ENCODE measurements at regions not wholly inside any gene's neighbourhood (a gene's known extent, or its start where the extent isn't known, plus 50 kb on each side); places are given as distances from the start of the nearest gene placed in this dataset.

GRCh38 chr2:180145163-180145562 lies 138.1 kb upstream of the CWC22 start:
- Histone ChIP-seq H3K9ac (ENCODE audit: low read length) (no peak overlapping the region), H2BK120ac (ENCODE audit: low read depth, low read length) (no peak overlapping the region), H3K4ac (ENCODE audit: low read depth, low read length) (no peak overlapping the region), H3K56ac (ENCODE audit: low read length) (no peak overlapping the region), H3K4me3 (ENCODE audit: low read length) (no peak overlapping the region), H3K4me1 (ENCODE audit: control insufficient read depth, low read depth, low read length) (no peaks in the 10 kb centered on the region), H3K4me2 (ENCODE audit: low read length) (no peak overlapping the region), H4K5ac (ENCODE audit: low read length) (no peak overlapping the region), H3K79me1 (ENCODE audit: low read length) (no peaks in the 10 kb centered on the region), H3K27me3 (ENCODE audit: insufficient read depth, low read length, poor library complexity) (no peaks in the 10 kb centered on the region), H4K8ac (ENCODE audit: low read depth, low read length) (no peak overlapping the region), H3K27ac (ENCODE audit: low read depth, low read length) (no peak overlapping the region), H3K79me2 (ENCODE audit: control insufficient read depth, insufficient read depth, low read length) (no peaks in the 10 kb centered on the region), H3K36me3 (ENCODE audit: control insufficient read depth, insufficient read depth, low read length) (no peaks in the 10 kb centered on the region), H2AK5ac (ENCODE audit: low read length) (no peak overlapping the region), H2BK5ac (ENCODE audit: low read length) (no peak overlapping the region), H2BK15ac (replicated peaks; ENCODE audit: low read depth) (no peak overlapping the region), H3K23ac (ENCODE audit: low read length) (no peak overlapping the region), H3K18ac (ENCODE audit: low read length) (no peak overlapping the region)
- WGBS (ENCODE audit: extremely low coverage, insufficient coverage, low lambda C conversion rate), result no CpG with 5 or more reads among the region's 5 CpGs
- DNase-seq, result peak; percentile 16

DNA sequence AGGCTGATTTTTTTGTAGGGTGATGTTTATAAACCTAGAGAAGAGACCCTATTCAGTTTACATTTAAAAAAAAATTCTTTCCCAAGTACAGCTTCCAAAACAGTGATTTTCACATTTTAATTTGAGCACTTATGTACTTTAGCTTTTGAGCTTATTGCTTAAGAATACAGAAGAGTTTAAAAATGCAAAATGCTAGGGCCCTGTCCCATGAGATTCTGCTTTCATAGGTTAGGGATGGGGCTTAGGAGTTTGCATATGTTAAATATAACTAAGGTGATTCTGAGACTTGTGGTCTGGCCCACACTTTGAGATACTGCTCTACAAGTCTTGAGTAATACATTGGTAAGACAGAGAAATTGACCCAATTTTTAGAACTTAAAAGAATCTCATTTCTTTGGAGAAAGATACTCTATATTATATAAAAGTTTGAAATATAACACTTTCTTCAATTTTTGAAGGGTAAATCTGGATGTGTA lies 137.3 kb upstream of the CWC22 start:
- Histone ChIP-seq H3K56ac (ENCODE audit: low read length) (no peak overlapping the region), H3K36me3 (ENCODE audit: control insufficient read depth, insufficient read depth, low read length) (no peaks in the 10 kb centered on the region), H2AK5ac (ENCODE audit: low read length) (no peak overlapping the region), H3K4me1 (ENCODE audit: control insufficient read depth, low read depth, low read length) (no peaks in the 10 kb centered on the region), H3K27me3 (ENCODE audit: insufficient read depth, low read length, poor library complexity) (no peaks in the 10 kb centered on the region), H3K4me2 (ENCODE audit: low read length) (no peak overlapping the region), H3K4me3 (ENCODE audit: low read length) (no peak overlapping the region), H3K27ac (ENCODE audit: low read depth, low read length) (no peak overlapping the region), H3K18ac (ENCODE audit: low read length) (no peak overlapping the region), H4K5ac (ENCODE audit: low read length) (no peak overlapping the region), H4K8ac (ENCODE audit: low read depth, low read length) (no peak overlapping the region), H3K4ac (ENCODE audit: low read depth, low read length) (no peak overlapping the region), H3K79me1 (ENCODE audit: low read length) (no peaks in the 10 kb centered on the region), H3K23ac (ENCODE audit: low read length) (no peak overlapping the region), H2BK5ac (ENCODE audit: low read length) (no peak overlapping the region), H3K9ac (ENCODE audit: low read length) (no peak overlapping the region), H2BK15ac (replicated peaks; ENCODE audit: low read depth) (no peak overlapping the region), H3K79me2 (ENCODE audit: control insufficient read depth, insufficient read depth, low read length) (no peaks in the 10 kb centered on the region), H2BK120ac (ENCODE audit: low read depth, low read length) (no peak overlapping the region)
- no peak for DNase-seq

DNA sequence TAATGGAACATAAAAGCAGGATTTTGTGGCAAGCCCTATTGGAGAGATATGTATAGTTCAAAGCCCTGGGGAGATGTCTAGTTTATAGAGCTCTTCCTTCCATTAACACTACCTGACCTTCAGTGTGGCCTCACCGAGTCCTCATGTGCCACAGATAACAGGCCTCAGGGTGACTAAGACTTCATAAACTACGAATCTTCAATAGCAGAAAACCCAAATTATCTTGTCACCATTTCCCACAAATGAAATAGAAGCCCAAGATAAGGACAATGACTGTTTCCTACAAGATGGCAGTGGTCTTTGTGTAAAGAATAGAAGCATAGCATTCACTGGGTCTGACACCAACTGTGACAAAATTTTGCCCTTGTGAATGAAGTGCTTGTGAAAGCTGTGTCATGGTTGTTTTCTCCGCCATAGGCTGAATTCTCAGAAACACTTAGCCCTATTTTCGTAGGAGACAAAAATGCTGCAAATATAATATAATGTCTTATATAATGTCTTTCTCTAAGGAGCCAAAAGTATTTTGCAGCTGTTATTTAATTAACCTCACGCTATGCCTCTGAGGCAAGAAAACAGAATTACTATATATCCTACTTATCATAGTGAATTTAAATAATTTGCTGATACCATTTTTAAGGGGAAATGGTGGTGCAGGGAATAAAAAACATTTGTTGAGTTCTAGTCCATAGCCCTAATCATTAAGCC lies 136.7 kb upstream of the CWC22 start:
- Histone ChIP-seq H2BK120ac (ENCODE audit: low read depth, low read length) (no peak overlapping the region), H3K4me3 (ENCODE audit: low read length) (no peak overlapping the region), H2AK5ac (ENCODE audit: low read length) (no peak overlapping the region), H2BK15ac (replicated peaks; ENCODE audit: low read depth) (no peak overlapping the region), H3K36me3 (ENCODE audit: control insufficient read depth, insufficient read depth, low read length) (no peaks in the 10 kb centered on the region), H3K18ac (ENCODE audit: low read length) (no peak overlapping the region), H4K5ac (ENCODE audit: low read length) (no peak overlapping the region), H3K9ac (ENCODE audit: low read length) (no peak overlapping the region), H3K4ac (ENCODE audit: low read depth, low read length) (no peak overlapping the region), H3K4me1 (ENCODE audit: control insufficient read depth, low read depth, low read length) (no peaks in the 10 kb centered on the region), H3K79me1 (ENCODE audit: low read length) (no peaks in the 10 kb centered on the region), H3K56ac (ENCODE audit: low read length) (no peak overlapping the region), H3K27me3 (ENCODE audit: insufficient read depth, low read length, poor library complexity) (no peaks in the 10 kb centered on the region), H4K8ac (ENCODE audit: low read depth, low read length) (no peak overlapping the region), H3K4me2 (ENCODE audit: low read length) (no peak overlapping the region), H2BK5ac (ENCODE audit: low read length) (no peak overlapping the region), H3K23ac (ENCODE audit: low read length) (no peak overlapping the region), H3K79me2 (ENCODE audit: control insufficient read depth, insufficient read depth, low read length) (no peaks in the 10 kb centered on the region), H3K27ac (ENCODE audit: low read depth, low read length) (no peak overlapping the region)
- peak; percentile 40 for DNase-seq
- WGBS (ENCODE audit: extremely low coverage, insufficient coverage, low lambda C conversion rate), result no CpG with 5 or more reads among the region's 5 CpGs

GRCh38 chr2:180141600-180141999 lies 134.5 kb upstream of the CWC22 start:
- Histone ChIP-seq H2BK5ac (ENCODE audit: low read length) (no peak overlapping the region), H3K4me2 (ENCODE audit: low read length) (no peak overlapping the region), H4K5ac (ENCODE audit: low read length) (no peak overlapping the region), H2BK15ac (replicated peaks; ENCODE audit: low read depth) (no peak overlapping the region), H2AK5ac (ENCODE audit: low read length) (no peak overlapping the region), H2BK120ac (ENCODE audit: low read depth, low read length) (no peak overlapping the region), H3K27me3 (ENCODE audit: insufficient read depth, low read length, poor library complexity) (no peaks in the 10 kb centered on the region), H3K23ac (ENCODE audit: low read length) (no peak overlapping the region), H3K36me3 (ENCODE audit: control insufficient read depth, insufficient read depth, low read length) (no peaks in the 10 kb centered on the region), H3K4me3 (ENCODE audit: low read length) (no peak overlapping the region), H3K56ac (ENCODE audit: low read length) (no peak overlapping the region), H4K8ac (ENCODE audit: low read depth, low read length) (no peak overlapping the region), H3K9ac (ENCODE audit: low read length) (no peak overlapping the region), H3K79me2 (ENCODE audit: control insufficient read depth, insufficient read depth, low read length) (no peaks in the 10 kb centered on the region), H3K27ac (ENCODE audit: low read depth, low read length) (no peak overlapping the region), H3K4ac (ENCODE audit: low read depth, low read length) (no peak overlapping the region), H3K79me1 (ENCODE audit: low read length) (no peaks in the 10 kb centered on the region), H3K4me1 (ENCODE audit: control insufficient read depth, low read depth, low read length) (no peaks in the 10 kb centered on the region), H3K18ac (ENCODE audit: low read length) (no peak overlapping the region)
- WGBS (ENCODE audit: extremely low coverage, insufficient coverage, low lambda C conversion rate), result no CpG with 5 or more reads among the region's 2 CpGs
- DNase-seq, result no peak

- H3K23ac ChIP-seq (ENCODE audit: low read length), result no peak overlapping the region
- no peaks in the 10 kb centered on the region for H3K79me2 ChIP-seq (ENCODE audit: control insufficient read depth, insufficient read depth, low read length)
- no peak overlapping the region for H2BK15ac ChIP-seq (replicated peaks; ENCODE audit: low read depth)
- no peaks in the 10 kb centered on the region for H3K36me3 ChIP-seq (ENCODE audit: control insufficient read depth, insufficient read depth, low read length)
- no peaks in the 10 kb centered on the region for H3K79me1 ChIP-seq (ENCODE audit: low read length)
- no peak overlapping the region for H3K18ac ChIP-seq (ENCODE audit: low read length)
- no peak for DNase-seq
- H3K4me1 ChIP-seq (ENCODE audit: control insufficient read depth, low read depth, low read length), result no peaks in the 10 kb centered on the region
- no peak overlapping the region for H3K4ac ChIP-seq (ENCODE audit: low read depth, low read length)
- no CpG with 5 or more reads among the region's 1 CpG for WGBS (ENCODE audit: extremely low coverage, insufficient coverage, low lambda C conversion rate)
- no peak overlapping the region for H3K56ac ChIP-seq (ENCODE audit: low read length)
- no peak overlapping the region for H3K27ac ChIP-seq (ENCODE audit: low read depth, low read length)
- H3K9ac ChIP-seq (ENCODE audit: low read length), result no peak overlapping the region
- H2AK5ac ChIP-seq (ENCODE audit: low read length), result no peak overlapping the region
- H4K8ac ChIP-seq (ENCODE audit: low read depth, low read length), result no peak overlapping the region
- H4K5ac ChIP-seq (ENCODE audit: low read length), result no peak overlapping the region
- H3K4me2 ChIP-seq (ENCODE audit: low read length), result no peak overlapping the region
- H2BK120ac ChIP-seq (ENCODE audit: low read depth, low read length), result no peak overlapping the region
- H2BK5ac ChIP-seq (ENCODE audit: low read length), result no peak overlapping the region
- no peaks in the 10 kb centered on the region for H3K27me3 ChIP-seq (ENCODE audit: insufficient read depth, low read length, poor library complexity)
- H3K4me3 ChIP-seq (ENCODE audit: low read length), result no peak overlapping the region
Measured at GRCh38 chr2:180133736-180134135, 126.6 kb upstream of the CWC22 start.

DNA sequence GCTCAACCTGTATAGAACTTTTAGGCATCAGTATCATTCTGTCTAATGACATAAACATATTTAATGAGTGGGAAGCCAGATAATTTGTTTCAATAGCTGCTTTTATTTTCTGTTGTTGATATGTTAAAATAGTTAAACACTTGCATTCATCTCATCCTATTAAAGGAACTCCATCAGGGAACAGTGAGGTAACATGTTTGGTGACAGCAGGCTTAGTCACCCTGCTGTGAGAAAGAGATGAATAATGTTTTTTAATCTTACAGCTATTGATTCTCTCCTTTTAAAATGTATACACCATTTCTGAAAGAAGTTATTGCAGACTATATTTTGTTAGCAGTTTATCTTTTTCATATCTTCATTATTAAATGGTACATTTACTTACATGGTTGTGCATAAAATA lies 123.3 kb upstream of the CWC22 start:
- no peak overlapping the region for H3K4me2 ChIP-seq (ENCODE audit: low read length)
- no peaks in the 10 kb centered on the region for H3K4me1 ChIP-seq (ENCODE audit: control insufficient read depth, low read depth, low read length)
- no peak overlapping the region for H3K9ac ChIP-seq (ENCODE audit: low read length)
- H3K4ac ChIP-seq (ENCODE audit: low read depth, low read length), result no peak overlapping the region
- H3K79me1 ChIP-seq (ENCODE audit: low read length), result no peaks in the 10 kb centered on the region
- H3K27me3 ChIP-seq (ENCODE audit: insufficient read depth, low read length, poor library complexity), result no peaks in the 10 kb centered on the region
- H3K4me3 ChIP-seq (ENCODE audit: low read length), result no peak overlapping the region
- H2AK5ac ChIP-seq (ENCODE audit: low read length), result no peak overlapping the region
- H3K27ac ChIP-seq (ENCODE audit: low read depth, low read length), result no peak overlapping the region
- DNase-seq, result no peak
- H4K8ac ChIP-seq (ENCODE audit: low read depth, low read length), result no peak overlapping the region
- H2BK5ac ChIP-seq (ENCODE audit: low read length), result no peak overlapping the region
- H3K18ac ChIP-seq (ENCODE audit: low read length), result no peak overlapping the region
- H3K56ac ChIP-seq (ENCODE audit: low read length), result no peak overlapping the region
- H3K23ac ChIP-seq (ENCODE audit: low read length), result no peak overlapping the region
- H4K5ac ChIP-seq (ENCODE audit: low read length), result no peak overlapping the region
- H3K79me2 ChIP-seq (ENCODE audit: control insufficient read depth, insufficient read depth, low read length), result no peaks in the 10 kb centered on the region
- H2BK120ac ChIP-seq (ENCODE audit: low read depth, low read length), result no peak overlapping the region
- no peaks in the 10 kb centered on the region for H3K36me3 ChIP-seq (ENCODE audit: control insufficient read depth, insufficient read depth, low read length)
- no peak overlapping the region for H2BK15ac ChIP-seq (replicated peaks; ENCODE audit: low read depth)

Measured in mesendoderm (in vitro differentiated cells).